OCI-LY7 (cell line): ENCODE measurements at regions not wholly inside any gene's neighbourhood (a gene's known extent, or its start where the extent isn't known, plus 50 kb on each side); places are given as distances from the start of the nearest gene placed in this dataset.

Source experiments
- BruUV-seq: library from RNA; stranded (reverse); fragments of 400-500 nt; replicated peaks from 2 replicates; lab custom pipeline; 2021; lab: Mats Ljungman, UMichigan
- CTCF ChIA-PET: fragments of 300-600 bp; sonication (Branson Sonifier 250); formaldehyde crosslinking; loops from one replicate; lab custom pipeline; 2022; ENCODE audit warnings: antibody characterized with exemption; ENCODE audit not compliant: unreplicated experiment; lab: Charles Lee
- POLR2A ChIA-PET: fragments of 300-600 bp; sonication (Branson Sonifier 250); formaldehyde crosslinking; loops from one replicate; lab custom pipeline; 2022; ENCODE audit warnings: antibody characterized with exemption; lab: Charles Lee
- DNase-seq: peaks from one replicate; pipeline ENCODE4 v3.0.0-alpha.2; 2015; ENCODE audit warnings: low spot score
- H2AFZ ChIP-seq: fragments of 200-600 bp; sonication (generic), shearing (Covaris generic); 2 replicates; pipeline ENCODE4 v1.6.1; 2014; ENCODE audit warnings: mild to moderate bottlenecking, antibody characterized with exemption, low read length, moderate library complexity
- H3K27ac ChIP-seq: fragments of 200-600 bp; sonication (generic); 2 replicates; pipeline ENCODE4 v1.5.1; 2014; ENCODE audit warnings: mixed run types, low read depth, mild to moderate bottlenecking, moderate library complexity, low read length, inconsistent platforms; ENCODE audit not compliant: poor library complexity, severe bottlenecking
- H3K36me3 ChIP-seq: fragments of 200-600 bp; sonication (generic); 2 replicates; pipeline ENCODE4 v1.6.1; 2014; ENCODE audit warnings: mild to moderate bottlenecking, antibody characterized with exemption, low read length, moderate library complexity, mixed read lengths; ENCODE audit not compliant: insufficient read depth
- H3K4me1 ChIP-seq: fragments of 200-600 bp; sonication (generic); 2 replicates; pipeline ENCODE4 v1.5.1; 2014; ENCODE audit warnings: mild to moderate bottlenecking, low read length; ENCODE audit not compliant: insufficient read depth, poor library complexity, severe bottlenecking
- H3K4me2 ChIP-seq: fragments of 200-600 bp; sonication (generic); 2 replicates; pipeline ENCODE4 v1.6.1; 2014; ENCODE audit warnings: mild to moderate bottlenecking, low read length
- H3K4me3 ChIP-seq: fragments of 200-600 bp; sonication (generic); 2 replicates; pipeline ENCODE4 v1.5.1; 2014; ENCODE audit warnings: mild to moderate bottlenecking, low read depth, low read length; ENCODE audit not compliant: poor library complexity, severe bottlenecking
- H3K79me2 ChIP-seq: fragments of 200-600 bp; sonication (generic); 2 replicates; pipeline ENCODE4 v1.6.1; 2016; ENCODE audit warnings: low read depth, mild to moderate bottlenecking, low read length, moderate library complexity, mixed read lengths; ENCODE audit not compliant: insufficient read depth
- H3K9me2 ChIP-seq: fragments of 200-600 bp; sonication (generic); 2 replicates; pipeline ENCODE4 v1.6.1; 2016; ENCODE audit warnings: mild to moderate bottlenecking, low read length, mixed read lengths; ENCODE audit not compliant: insufficient read depth
- H3K9me3 ChIP-seq: fragments of 200-600 bp; sonication (generic); 2 replicates; pipeline ENCODE4 v1.6.1; 2014; ENCODE audit warnings: mild to moderate bottlenecking, mixed run types, low read length, mixed read lengths
- H4K20me1 ChIP-seq: fragments of 200-600 bp; sonication (generic); 2 replicates; pipeline ENCODE4 v1.6.1; 2014; ENCODE audit warnings: mild to moderate bottlenecking, antibody characterized with exemption, low read length, moderate library complexity, mixed read lengths; ENCODE audit not compliant: insufficient read depth
- EZH2phosphoT487 ChIP-seq: fragments of 200-600 bp; sonication (generic); IDR thresholded peaks from 2 replicates; pipeline ENCODE4 v1.6.1; 2018; ENCODE audit warnings: low read depth, borderline replicate concordance, mild to moderate bottlenecking, mixed run types, antibody characterized with exemption, low read length, moderate library complexity, mixed read lengths
- intact Hi-C: fragments of 100-400 bp; cut with micrococcal nuclease; formaldehyde crosslinking; loops from one replicate; pipeline ENCODE4 v1.10.0; 2022; ENCODE audit not compliant: unreplicated experiment
- TF ChIP-seq, protein P1 (sequence below): fragments of 200-600 bp; sonication (generic); conservative IDR thresholded peaks from 2 replicates; pipeline ENCODE4 v1.5.1; 2014; ENCODE audit warnings: mild to moderate bottlenecking, antibody characterized with exemption, low read length, moderate library complexity, mixed read lengths

DNA sequence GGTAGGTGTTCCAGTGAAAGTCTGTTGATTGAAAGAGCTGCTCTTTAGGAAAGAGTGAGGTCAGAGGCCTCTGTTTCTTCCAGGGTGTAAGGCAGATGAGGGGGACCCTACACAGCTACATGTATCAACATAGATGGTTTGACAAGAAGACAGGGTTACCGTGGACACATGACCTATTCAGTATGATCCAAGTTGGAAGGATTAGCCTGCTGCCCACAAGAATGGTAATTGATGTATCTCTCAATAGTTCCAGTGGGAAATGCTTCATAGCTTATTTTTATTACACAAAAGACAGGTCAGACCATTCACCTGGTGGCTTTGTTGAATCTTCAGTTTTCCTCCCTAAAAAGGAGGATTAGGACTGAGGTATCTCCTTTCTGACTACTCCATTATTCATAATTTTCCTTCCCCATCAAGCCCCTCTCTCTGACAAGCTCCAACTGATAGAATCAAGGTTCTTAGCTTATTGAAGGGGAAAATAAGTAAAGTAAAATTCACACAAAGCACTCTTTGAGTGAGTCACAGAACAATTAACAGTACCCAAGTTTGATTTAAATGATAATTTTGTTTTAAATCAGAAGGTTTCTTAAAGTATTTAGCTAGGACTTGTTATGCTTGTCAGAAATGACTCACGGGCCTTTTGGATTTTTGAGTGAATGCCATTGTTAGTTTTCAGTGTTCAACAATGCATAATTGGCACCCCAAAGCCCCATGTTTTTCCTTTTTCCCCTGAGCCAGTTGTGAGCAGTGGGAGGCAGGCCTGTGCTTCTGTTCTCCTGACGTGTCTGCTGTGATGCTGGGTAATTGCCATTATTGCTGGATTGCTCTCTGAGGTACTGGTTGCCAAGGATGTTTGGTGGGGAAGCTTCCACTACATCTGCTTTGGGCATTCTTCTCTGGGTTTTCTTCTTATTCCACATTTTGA is 373.2 kb downstream of the DDX10 start:
- no peaks in the 10 kb centered on the region for H3K9me3 ChIP-seq
- intact Hi-C loops = no loop called here
- H2AFZ ChIP-seq = no peak overlapping the region
- POLR2A ChIA-PET = interaction anchor here (0.5 kb wide), 1 partner anchor 235 kb away, joined by 3 read pairs; no protein-coding TSS in a partner anchor
- no peaks in the 10 kb centered on the region for H3K79me2 ChIP-seq
- no peak overlapping the region for H3K4me3 ChIP-seq
- BruUV-seq = no TSS peak
- H4K20me1 ChIP-seq = no peaks in the 10 kb centered on the region
- H3K36me3 ChIP-seq = no peaks in the 10 kb centered on the region
- TF ChIP-seq, protein P1, sequence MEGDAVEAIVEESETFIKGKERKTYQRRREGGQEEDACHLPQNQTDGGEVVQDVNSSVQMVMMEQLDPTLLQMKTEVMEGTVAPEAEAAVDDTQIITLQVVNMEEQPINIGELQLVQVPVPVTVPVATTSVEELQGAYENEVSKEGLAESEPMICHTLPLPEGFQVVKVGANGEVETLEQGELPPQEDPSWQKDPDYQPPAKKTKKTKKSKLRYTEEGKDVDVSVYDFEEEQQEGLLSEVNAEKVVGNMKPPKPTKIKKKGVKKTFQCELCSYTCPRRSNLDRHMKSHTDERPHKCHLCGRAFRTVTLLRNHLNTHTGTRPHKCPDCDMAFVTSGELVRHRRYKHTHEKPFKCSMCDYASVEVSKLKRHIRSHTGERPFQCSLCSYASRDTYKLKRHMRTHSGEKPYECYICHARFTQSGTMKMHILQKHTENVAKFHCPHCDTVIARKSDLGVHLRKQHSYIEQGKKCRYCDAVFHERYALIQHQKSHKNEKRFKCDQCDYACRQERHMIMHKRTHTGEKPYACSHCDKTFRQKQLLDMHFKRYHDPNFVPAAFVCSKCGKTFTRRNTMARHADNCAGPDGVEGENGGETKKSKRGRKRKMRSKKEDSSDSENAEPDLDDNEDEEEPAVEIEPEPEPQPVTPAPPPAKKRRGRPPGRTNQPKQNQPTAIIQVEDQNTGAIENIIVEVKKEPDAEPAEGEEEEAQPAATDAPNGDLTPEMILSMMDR = no peak
- TF ChIP-seq EZH2phosphoT487 = no peak
- no peak overlapping the region for H3K27ac ChIP-seq
- CTCF ChIA-PET = no interaction called here
- no peaks in the 10 kb centered on the region for H3K4me1 ChIP-seq
- H3K9me2 ChIP-seq = no peaks in the 10 kb centered on the region
- H3K4me2 ChIP-seq = no peak overlapping the region
- no peak for DNase-seq

DNA sequence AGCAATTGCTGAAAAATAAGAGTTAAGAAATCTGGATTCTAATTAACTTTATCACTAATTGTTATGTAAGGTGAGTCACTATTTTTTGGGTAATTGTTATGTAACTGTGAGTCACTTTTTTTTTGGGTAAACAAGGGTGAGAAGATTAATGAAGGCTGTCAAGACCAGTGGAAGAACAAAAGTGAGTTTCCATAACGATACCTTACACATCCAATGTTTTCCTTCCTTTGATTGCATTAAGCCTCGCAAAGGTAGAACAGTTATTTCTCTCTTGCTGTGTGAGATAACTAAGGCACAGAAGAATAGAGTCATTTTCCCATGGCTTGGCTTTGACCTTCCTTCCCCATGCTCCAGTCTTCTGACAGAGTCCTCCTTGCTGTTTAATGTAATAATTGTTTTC is 374.7 kb downstream of the DDX10 start:
- no peaks in the 10 kb centered on the region for H3K9me2 ChIP-seq
- H3K27ac ChIP-seq = no peak overlapping the region
- ChIA-PET POLR2A (no interaction called here), CTCF (no interaction called here)
- H3K4me3 ChIP-seq = no peak overlapping the region
- no peaks in the 10 kb centered on the region for H3K9me3 ChIP-seq
- no peaks in the 10 kb centered on the region for H3K4me1 ChIP-seq
- no peak for TF ChIP-seq EZH2phosphoT487
- TF ChIP-seq, protein P1 = no peak
- no peaks in the 10 kb centered on the region for H4K20me1 ChIP-seq
- DNase-seq = no peak
- no peak overlapping the region for H2AFZ ChIP-seq
- BruUV-seq = no TSS peak
- no peaks in the 10 kb centered on the region for H3K79me2 ChIP-seq
- no peaks in the 10 kb centered on the region for H3K36me3 ChIP-seq
- no peak overlapping the region for H3K4me2 ChIP-seq
- intact Hi-C loops = no loop called here

GRCh38 chr11:109040303-109040702 is 375.4 kb downstream of the DDX10 start:
- no peaks in the 10 kb centered on the region for H3K9me3 ChIP-seq
- TF ChIP-seq, protein P1 = no peak; the same call in 1 of the 2 replicates
- TF ChIP-seq EZH2phosphoT487 = no peak
- no peaks in the 10 kb centered on the region for H3K9me2 ChIP-seq
- no peak overlapping the region for H3K4me3 ChIP-seq
- no peak overlapping the region for H2AFZ ChIP-seq
- CTCF ChIA-PET = no interaction called here
- no peak overlapping the region for H3K4me2 ChIP-seq
- H3K4me1 ChIP-seq = no peaks in the 10 kb centered on the region
- H4K20me1 ChIP-seq = no peaks in the 10 kb centered on the region
- intact Hi-C loops = no loop called here
- H3K27ac ChIP-seq = no peak overlapping the region
- BruUV-seq = no TSS peak
- DNase-seq = no peak
- H3K36me3 ChIP-seq = no peaks in the 10 kb centered on the region
- no peaks in the 10 kb centered on the region for H3K79me2 ChIP-seq
- POLR2A ChIA-PET = no interaction called here
